NCI-H748 treated with DMSO at 0.1 percent for 48 hours (cell line): ENCODE measurements at regions not wholly inside any gene's neighbourhood (a gene's known extent, or its start where the extent isn't known, plus 50 kb on each side); places are given as distances from the start of the nearest gene placed in this dataset.
"Not testable (repeated sequence)": the region's sequence is repeated elsewhere in the genome, so short reads cannot be mapped to it uniquely, and the experiment has no call there.

Experiments
- DNase-seq: peaks from one replicate; lab custom pipeline; 2025; lab: John Stamatoyannopoulos, UW

- no peak for DNase-seq
Observed at GRCh38 chr7:106523482-106523881, 137.5 kb downstream of the CCDC71L start.

- no peak for DNase-seq
Observed at GRCh38 chr7:106522696-106523095, 138.3 kb downstream of the CCDC71L start.

GRCh38 chr7:106521541-106521940, 139.4 kb downstream of the CCDC71L start:
- no peak for DNase-seq

- DNase-seq = no peak
Observed at GRCh38 chr7:106520962-106521514, 139.9 kb downstream of the CCDC71L start.

- DNase-seq = no peak
Observed at GRCh38 chr7:106518967-106519366, 142.0 kb downstream of the CCDC71L start.

- no peak for DNase-seq
Observed at GRCh38 chr7:106518239-106518638, 142.7 kb downstream of the CCDC71L start.

- no peak for DNase-seq
Observed at GRCh38 chr7:106517508-106517907, 143.4 kb downstream of the CCDC71L start.

- no peak for DNase-seq
Observed at GRCh38 chr7:106515321-106515720, 145.6 kb downstream of the CCDC71L start.

- DNase-seq = no peak
Observed at GRCh38 chr7:106514881-106515280, 146.1 kb downstream of the CCDC71L start.

- DNase-seq = no peak
Observed at GRCh38 chr7:106512217-106512616, 148.7 kb downstream of the CCDC71L start.

- no peak for DNase-seq
Observed at GRCh38 chr7:106504645-106505044, 156.3 kb downstream of the CCDC71L start.

GRCh38 chr7:106504207-106504606, 156.8 kb downstream of the CCDC71L start:
- DNase-seq = no peak

GRCh38 chr7:106503626-106504025, 157.3 kb downstream of the CCDC71L start:
- DNase-seq = no peak

- DNase-seq = no peak
Observed at GRCh38 chr7:106501605-106502580, 159.1 kb downstream of the CCDC71L start.

- no peak for DNase-seq
Observed at GRCh38 chr7:106499897-106500296, 161.1 kb downstream of the CCDC71L start.

GRCh38 chr7:106498005-106498404, 163.0 kb downstream of the CCDC71L start:
- not testable (repeated sequence) for DNase-seq

- no peak for DNase-seq
Observed at GRCh38 chr7:106493041-106493731, 167.8 kb downstream of the CCDC71L start.

- no peak for DNase-seq
Observed at GRCh38 chr7:106488465-106488864, 172.5 kb downstream of the CCDC71L start.

- no peak for DNase-seq
Observed at GRCh38 chr7:106487892-106488291, 173.1 kb downstream of the CCDC71L start.

GRCh38 chr7:106486331-106486730, 174.6 kb downstream of the CCDC71L start:
- DNase-seq = no peak

GRCh38 chr7:106485919-106486318, 175.0 kb downstream of the CCDC71L start:
- no peak for DNase-seq

GRCh38 chr7:106485031-106485551, 175.9 kb downstream of the CCDC71L start:
- no peak for DNase-seq

GRCh38 chr7:106484562-106484961, 176.4 kb downstream of the CCDC71L start:
- no peak for DNase-seq
